HG02759 (cell line): ENCODE measurements at regions not wholly inside any gene's neighbourhood (a gene's known extent, or its start where the extent isn't known, plus 50 kb on each side); places are given as distances from the start of the nearest gene placed in this dataset.

Experiments used
- ATAC-seq: cut with Tn5 transposase; IDR thresholded peaks from one replicate; pipeline ENCODE4 v1.9.1; 2021; ENCODE audit warnings: mild to moderate bottlenecking, moderate library complexity; ENCODE audit not compliant: unreplicated experiment

- ATAC-seq = no peak
These were observed 572.7 kb upstream of the ATP2B1 start for GRCh38 chr12:90281154-90281868.

- no peak for ATAC-seq
These were observed 572.0 kb upstream of the ATP2B1 start for GRCh38 chr12:90280564-90281058.

GRCh38 chr12:90280033-90280432 lies 571.4 kb upstream of the ATP2B1 start:
- no peak for ATAC-seq

- no peak for ATAC-seq
These were observed 566.5 kb upstream of the ATP2B1 start for GRCh38 chr12:90275088-90275487.

- no peak for ATAC-seq
These were observed 565.8 kb upstream of the ATP2B1 start for GRCh38 chr12:90274407-90274806.

- no peak for ATAC-seq
These were observed 559.9 kb upstream of the ATP2B1 start for GRCh38 chr12:90268574-90268973.

- ATAC-seq = no peak
These were observed 553.6 kb upstream of the ATP2B1 start for GRCh38 chr12:90262251-90262650.

- ATAC-seq = no peak
These were observed 552.6 kb upstream of the ATP2B1 start for GRCh38 chr12:90261283-90261682.

- ATAC-seq = no peak
These were observed 551.5 kb upstream of the ATP2B1 start for GRCh38 chr12:90260136-90260535.

- ATAC-seq = no peak
These were observed 549.4 kb upstream of the ATP2B1 start for GRCh38 chr12:90257927-90258624.

GRCh38 chr12:90254796-90255195 lies 546.2 kb upstream of the ATP2B1 start:
- ATAC-seq = no peak

- ATAC-seq = peak; percentile 100
These were observed 545.1 kb upstream of the ATP2B1 start for GRCh38 chr12:90253674-90254181.

- no peak for ATAC-seq
These were observed 544.5 kb upstream of the ATP2B1 start for GRCh38 chr12:90253136-90253535.

GRCh38 chr12:90250766-90251165 lies 542.1 kb upstream of the ATP2B1 start:
- ATAC-seq = no peak

GRCh38 chr12:90250042-90250441 lies 541.4 kb upstream of the ATP2B1 start:
- ATAC-seq = no peak

GRCh38 chr12:90246688-90247087 lies 538.0 kb upstream of the ATP2B1 start:
- no peak for ATAC-seq

GRCh38 chr12:90245391-90245790 lies 536.8 kb upstream of the ATP2B1 start:
- no peak for ATAC-seq

- no peak for ATAC-seq
These were observed 535.6 kb upstream of the ATP2B1 start for GRCh38 chr12:90244232-90244631.

GRCh38 chr12:90243211-90243610 lies 534.6 kb upstream of the ATP2B1 start:
- ATAC-seq = no peak

GRCh38 chr12:90239732-90240260 lies 531.2 kb upstream of the ATP2B1 start:
- ATAC-seq = no peak

GRCh38 chr12:90238663-90239271 lies 530.1 kb upstream of the ATP2B1 start:
- no peak for ATAC-seq
